GM12892 (cell line): ENCODE measurements at regions not wholly inside any gene's neighbourhood (a gene's known extent, or its start where the extent isn't known, plus 50 kb on each side); places are given as distances from the start of the nearest gene placed in this dataset.

Experiments used
- POLR2A ChIP-seq: IDR thresholded peaks from 2 replicates; pipeline ENCODE4 v1.6.1; 2011; ENCODE audit warnings: low read depth, low read length, control low read depth
- POLR2AphosphoS5 ChIP-seq: IDR thresholded peaks from 2 replicates; pipeline ENCODE4 v1.6.1; 2011; ENCODE audit warnings: low read depth, low read length, control low read depth
- TAF1 ChIP-seq: IDR thresholded peaks from 2 replicates; pipeline ENCODE4 v1.6.1; 2011; ENCODE audit warnings: low read depth, mild to moderate bottlenecking, control low read depth, low read length, borderline replicate concordance

- no peak for TF ChIP-seq POLR2AphosphoS5
- TF ChIP-seq TAF1, result no peak
- TF ChIP-seq POLR2A, result no peak
These were observed 497.5 kb downstream of the TBC1D22A start for GRCh38 chr22:47259990-47260389.
